ENCODE measurements at regions not wholly inside any gene's neighbourhood (a gene's known extent, or its start where the extent isn't known, plus 50 kb on each side); places are given as distances from the start of the nearest gene placed in this dataset.

DNA sequence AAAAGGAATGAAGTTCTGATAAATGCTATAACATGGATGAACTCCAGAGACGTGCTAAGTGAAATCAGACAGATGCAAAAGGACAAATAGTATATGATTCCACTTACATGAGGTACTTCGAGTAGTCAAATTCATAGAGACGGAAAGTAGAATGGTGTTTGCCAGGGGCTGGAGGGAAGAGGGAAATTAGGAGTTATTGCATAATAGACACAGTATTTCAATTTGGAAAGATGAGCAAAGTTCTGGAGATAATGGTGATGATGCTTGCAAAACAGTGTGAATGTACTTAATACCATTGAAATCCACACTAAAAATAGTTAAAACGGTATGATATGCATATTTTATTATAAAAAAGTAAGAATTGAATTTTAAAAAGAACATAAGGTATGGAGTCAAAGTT is 84.9 kb upstream of the STXBP5 start:
- TF ChIP-seq GABPA (IDR thresholded peaks at IDR 0.05 in 1 of 2, conservative IDR thresholded peaks at IDR 0.05 in 1 of 2) (no peak), SP1 (IDR thresholded peaks at IDR 0.05) (no peak), FOXA1 (IDR thresholded peaks at IDR 0.05) (no peak), JUND (IDR thresholded peaks at IDR 0.05) (no peak), EGR1 (IDR thresholded peaks at IDR 0.05; ENCODE audit: low read depth in 2 of 2) (no peak), RAD21 (IDR thresholded peaks at IDR 0.05) (no peak), TAF1 (conservative IDR thresholded peaks at IDR 0.05) (no peak)
- TF ChIP-seq, protein P1, sequence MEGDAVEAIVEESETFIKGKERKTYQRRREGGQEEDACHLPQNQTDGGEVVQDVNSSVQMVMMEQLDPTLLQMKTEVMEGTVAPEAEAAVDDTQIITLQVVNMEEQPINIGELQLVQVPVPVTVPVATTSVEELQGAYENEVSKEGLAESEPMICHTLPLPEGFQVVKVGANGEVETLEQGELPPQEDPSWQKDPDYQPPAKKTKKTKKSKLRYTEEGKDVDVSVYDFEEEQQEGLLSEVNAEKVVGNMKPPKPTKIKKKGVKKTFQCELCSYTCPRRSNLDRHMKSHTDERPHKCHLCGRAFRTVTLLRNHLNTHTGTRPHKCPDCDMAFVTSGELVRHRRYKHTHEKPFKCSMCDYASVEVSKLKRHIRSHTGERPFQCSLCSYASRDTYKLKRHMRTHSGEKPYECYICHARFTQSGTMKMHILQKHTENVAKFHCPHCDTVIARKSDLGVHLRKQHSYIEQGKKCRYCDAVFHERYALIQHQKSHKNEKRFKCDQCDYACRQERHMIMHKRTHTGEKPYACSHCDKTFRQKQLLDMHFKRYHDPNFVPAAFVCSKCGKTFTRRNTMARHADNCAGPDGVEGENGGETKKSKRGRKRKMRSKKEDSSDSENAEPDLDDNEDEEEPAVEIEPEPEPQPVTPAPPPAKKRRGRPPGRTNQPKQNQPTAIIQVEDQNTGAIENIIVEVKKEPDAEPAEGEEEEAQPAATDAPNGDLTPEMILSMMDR (IDR thresholded peaks at IDR 0.05; ENCODE audit: low read depth, low read length, missing input control): no peak
- TF ChIP-seq, protein P2, sequence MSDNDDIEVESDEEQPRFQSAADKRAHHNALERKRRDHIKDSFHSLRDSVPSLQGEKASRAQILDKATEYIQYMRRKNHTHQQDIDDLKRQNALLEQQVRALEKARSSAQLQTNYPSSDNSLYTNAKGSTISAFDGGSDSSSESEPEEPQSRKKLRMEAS (IDR thresholded peaks at IDR 0.05): no peak
- TF ChIP-seq, protein P3, sequence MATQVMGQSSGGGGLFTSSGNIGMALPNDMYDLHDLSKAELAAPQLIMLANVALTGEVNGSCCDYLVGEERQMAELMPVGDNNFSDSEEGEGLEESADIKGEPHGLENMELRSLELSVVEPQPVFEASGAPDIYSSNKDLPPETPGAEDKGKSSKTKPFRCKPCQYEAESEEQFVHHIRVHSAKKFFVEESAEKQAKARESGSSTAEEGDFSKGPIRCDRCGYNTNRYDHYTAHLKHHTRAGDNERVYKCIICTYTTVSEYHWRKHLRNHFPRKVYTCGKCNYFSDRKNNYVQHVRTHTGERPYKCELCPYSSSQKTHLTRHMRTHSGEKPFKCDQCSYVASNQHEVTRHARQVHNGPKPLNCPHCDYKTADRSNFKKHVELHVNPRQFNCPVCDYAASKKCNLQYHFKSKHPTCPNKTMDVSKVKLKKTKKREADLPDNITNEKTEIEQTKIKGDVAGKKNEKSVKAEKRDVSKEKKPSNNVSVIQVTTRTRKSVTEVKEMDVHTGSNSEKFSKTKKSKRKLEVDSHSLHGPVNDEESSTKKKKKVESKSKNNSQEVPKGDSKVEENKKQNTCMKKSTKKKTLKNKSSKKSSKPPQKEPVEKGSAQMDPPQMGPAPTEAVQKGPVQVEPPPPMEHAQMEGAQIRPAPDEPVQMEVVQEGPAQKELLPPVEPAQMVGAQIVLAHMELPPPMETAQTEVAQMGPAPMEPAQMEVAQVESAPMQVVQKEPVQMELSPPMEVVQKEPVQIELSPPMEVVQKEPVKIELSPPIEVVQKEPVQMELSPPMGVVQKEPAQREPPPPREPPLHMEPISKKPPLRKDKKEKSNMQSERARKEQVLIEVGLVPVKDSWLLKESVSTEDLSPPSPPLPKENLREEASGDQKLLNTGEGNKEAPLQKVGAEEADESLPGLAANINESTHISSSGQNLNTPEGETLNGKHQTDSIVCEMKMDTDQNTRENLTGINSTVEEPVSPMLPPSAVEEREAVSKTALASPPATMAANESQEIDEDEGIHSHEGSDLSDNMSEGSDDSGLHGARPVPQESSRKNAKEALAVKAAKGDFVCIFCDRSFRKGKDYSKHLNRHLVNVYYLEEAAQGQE (IDR thresholded peaks at IDR 0.05): no peak
- TF ChIP-seq, protein P4, sequence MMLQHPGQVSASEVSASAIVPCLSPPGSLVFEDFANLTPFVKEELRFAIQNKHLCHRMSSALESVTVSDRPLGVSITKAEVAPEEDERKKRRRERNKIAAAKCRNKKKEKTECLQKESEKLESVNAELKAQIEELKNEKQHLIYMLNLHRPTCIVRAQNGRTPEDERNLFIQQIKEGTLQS (IDR thresholded peaks at IDR 0.05): no peak
- TF ChIP-seq, protein P5, sequence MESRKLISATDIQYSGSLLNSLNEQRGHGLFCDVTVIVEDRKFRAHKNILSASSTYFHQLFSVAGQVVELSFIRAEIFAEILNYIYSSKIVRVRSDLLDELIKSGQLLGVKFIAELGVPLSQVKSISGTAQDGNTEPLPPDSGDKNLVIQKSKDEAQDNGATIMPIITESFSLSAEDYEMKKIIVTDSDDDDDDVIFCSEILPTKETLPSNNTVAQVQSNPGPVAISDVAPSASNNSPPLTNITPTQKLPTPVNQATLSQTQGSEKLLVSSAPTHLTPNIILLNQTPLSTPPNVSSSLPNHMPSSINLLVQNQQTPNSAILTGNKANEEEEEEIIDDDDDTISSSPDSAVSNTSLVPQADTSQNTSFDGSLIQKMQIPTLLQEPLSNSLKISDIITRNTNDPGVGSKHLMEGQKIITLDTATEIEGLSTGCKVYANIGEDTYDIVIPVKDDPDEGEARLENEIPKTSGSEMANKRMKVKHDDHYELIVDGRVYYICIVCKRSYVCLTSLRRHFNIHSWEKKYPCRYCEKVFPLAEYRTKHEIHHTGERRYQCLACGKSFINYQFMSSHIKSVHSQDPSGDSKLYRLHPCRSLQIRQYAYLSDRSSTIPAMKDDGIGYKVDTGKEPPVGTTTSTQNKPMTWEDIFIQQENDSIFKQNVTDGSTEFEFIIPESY (IDR thresholded peaks at IDR 0.05): no peak
